Upper lobe of left lung (tissue), 4 donors: ENCODE measurements at regions not wholly inside any gene's neighbourhood (a gene's known extent, or its start where the extent isn't known, plus 50 kb on each side); places are given as distances from the start of the nearest gene placed in this dataset.
"Not testable (repeated sequence)": the region's sequence is repeated elsewhere in the genome, so short reads cannot be mapped to it uniquely, and the experiment has no call there.

ENCODE experiments used
- CTCF ChIP-seq, 6 experiments: fragments of 450-650 bp in 4 of 6; fragments of 200-600 bp in 2 of 6; sonication (generic) in 2 of 6; IDR thresholded peaks; one replicate each; pipeline ENCODE4 v1.5.1; 2016 to 2019; ENCODE audit warnings: antibody characterized with exemption in 6 of 6
- EP300 ChIP-seq, 4 donors: sonication (generic); formaldehyde crosslinking; IDR thresholded peaks; one replicate each; pipeline ENCODE4 v1.5.1; 2017; ENCODE audit warnings: antibody characterized with exemption in 4 of 4, control low read depth in 2 of 4

- not testable (repeated sequence) for TF ChIP-seq CTCF, EP300 (IDR thresholded peaks at IDR 0.05)
These were observed 51.9 kb upstream of the TMEM97 start for GRCh38 chr17:28266926-28267719.
